WTC11 (cell line): ENCODE measurements at regions not wholly inside any gene's neighbourhood (a gene's known extent, or its start where the extent isn't known, plus 50 kb on each side); places are given as distances from the start of the nearest gene placed in this dataset.

Experiments used
- ATF1 ChIP-seq: sonication (generic); formaldehyde crosslinking; IDR thresholded peaks from 2 replicates; pipeline ENCODE4 v1.8.1; 2023; ENCODE audit warnings: mild to moderate bottlenecking, moderate library complexity, missing genetic modification reagents
- ATF3 ChIP-seq: sonication (generic); formaldehyde crosslinking; conservative IDR thresholded peaks from 2 replicates; pipeline ENCODE4 v1.8.1; 2022; ENCODE audit warnings: mild to moderate bottlenecking, missing genetic modification reagents
- CTCF ChIP-seq: fragments of 200-600 bp; IDR thresholded peaks from 2 replicates; pipeline ENCODE4 v1.8.0; 2022; ENCODE audit warnings: antibody characterized with exemption
- E2F5 ChIP-seq: sonication (generic); formaldehyde crosslinking; IDR thresholded peaks from 2 replicates; pipeline ENCODE4 v1.8.1; 2022; ENCODE audit warnings: mild to moderate bottlenecking, moderate library complexity, missing genetic modification reagents
- FOXK1 ChIP-seq: sonication (generic); formaldehyde crosslinking; IDR thresholded peaks from 2 replicates; pipeline ENCODE4 v1.8.0; 2022; ENCODE audit warnings: mild to moderate bottlenecking, moderate library complexity, missing genetic modification reagents
- IRF2 ChIP-seq: sonication (generic); formaldehyde crosslinking; IDR thresholded peaks from 2 replicates; pipeline ENCODE4 v1.8.0; 2022; ENCODE audit warnings: low read depth, missing genetic modification reagents, borderline replicate concordance
- JAZF1 ChIP-seq: fragments of 250-450 bp; sonication (Bioruptor Pico); IDR thresholded peaks from 2 replicates; pipeline ENCODE4 v1.9.0; 2021; ENCODE audit warnings: moderate library complexity, mild to moderate bottlenecking, inconsistent platforms
- NFYB ChIP-seq: sonication (generic); formaldehyde crosslinking; conservative IDR thresholded peaks from 2 replicates; pipeline ENCODE4 v1.8.0; 2022; ENCODE audit warnings: low read depth, missing genetic modification reagents
- PRRX2 ChIP-seq: fragments of 250-450 bp; sonication (Bioruptor Pico); IDR thresholded peaks from 2 replicates; pipeline ENCODE4 v1.8.0; 2021; ENCODE audit warnings: mild to moderate bottlenecking
- TF ChIP-seq, protein P1 (sequence below): sonication (generic); formaldehyde crosslinking; IDR thresholded peaks from 2 replicates; pipeline ENCODE4 v1.8.1; 2022; ENCODE audit warnings: low read depth, missing genetic modification reagents, borderline replicate concordance
- TF ChIP-seq, protein P2 (sequence below): sonication (generic); formaldehyde crosslinking; IDR thresholded peaks from 2 replicates; pipeline ENCODE4 v1.8.1; 2023; ENCODE audit warnings: mild to moderate bottlenecking, missing genetic modification reagents

- no peak for TF ChIP-seq CTCF
- TF ChIP-seq NFYB (CRISPR knock-in tag) = no peak
- TF ChIP-seq ATF3 (CRISPR knock-in tag) = no peak
- TF ChIP-seq IRF2 (CRISPR knock-in tag) = no peak
- no peak for TF ChIP-seq E2F5 (CRISPR knock-in tag)
- TF ChIP-seq, protein P1, sequence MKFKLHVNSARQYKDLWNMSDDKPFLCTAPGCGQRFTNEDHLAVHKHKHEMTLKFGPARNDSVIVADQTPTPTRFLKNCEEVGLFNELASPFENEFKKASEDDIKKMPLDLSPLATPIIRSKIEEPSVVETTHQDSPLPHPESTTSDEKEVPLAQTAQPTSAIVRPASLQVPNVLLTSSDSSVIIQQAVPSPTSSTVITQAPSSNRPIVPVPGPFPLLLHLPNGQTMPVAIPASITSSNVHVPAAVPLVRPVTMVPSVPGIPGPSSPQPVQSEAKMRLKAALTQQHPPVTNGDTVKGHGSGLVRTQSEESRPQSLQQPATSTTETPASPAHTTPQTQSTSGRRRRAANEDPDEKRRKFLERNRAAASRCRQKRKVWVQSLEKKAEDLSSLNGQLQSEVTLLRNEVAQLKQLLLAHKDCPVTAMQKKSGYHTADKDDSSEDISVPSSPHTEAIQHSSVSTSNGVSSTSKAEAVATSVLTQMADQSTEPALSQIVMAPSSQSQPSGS (CRISPR knock-in tag) = no peak
- TF ChIP-seq, protein P2, sequence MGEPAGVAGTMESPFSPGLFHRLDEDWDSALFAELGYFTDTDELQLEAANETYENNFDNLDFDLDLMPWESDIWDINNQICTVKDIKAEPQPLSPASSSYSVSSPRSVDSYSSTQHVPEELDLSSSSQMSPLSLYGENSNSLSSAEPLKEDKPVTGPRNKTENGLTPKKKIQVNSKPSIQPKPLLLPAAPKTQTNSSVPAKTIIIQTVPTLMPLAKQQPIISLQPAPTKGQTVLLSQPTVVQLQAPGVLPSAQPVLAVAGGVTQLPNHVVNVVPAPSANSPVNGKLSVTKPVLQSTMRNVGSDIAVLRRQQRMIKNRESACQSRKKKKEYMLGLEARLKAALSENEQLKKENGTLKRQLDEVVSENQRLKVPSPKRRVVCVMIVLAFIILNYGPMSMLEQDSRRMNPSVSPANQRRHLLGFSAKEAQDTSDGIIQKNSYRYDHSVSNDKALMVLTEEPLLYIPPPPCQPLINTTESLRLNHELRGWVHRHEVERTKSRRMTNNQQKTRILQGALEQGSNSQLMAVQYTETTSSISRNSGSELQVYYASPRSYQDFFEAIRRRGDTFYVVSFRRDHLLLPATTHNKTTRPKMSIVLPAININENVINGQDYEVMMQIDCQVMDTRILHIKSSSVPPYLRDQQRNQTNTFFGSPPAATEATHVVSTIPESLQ = no peak
- TF ChIP-seq ATF1 (CRISPR knock-in tag) = no peak
- no peak for TF ChIP-seq PRRX2
- TF ChIP-seq FOXK1 (CRISPR knock-in tag) = no peak
- no peak for TF ChIP-seq JAZF1
Observed at GRCh38 chr1:59142311-59143132, 154.4 kb upstream of the FGGY start.
